Spleen (tissue), 7 donors: ENCODE measurements at regions not wholly inside any gene's neighbourhood (a gene's known extent, or its start where the extent isn't known, plus 50 kb on each side); places are given as distances from the start of the nearest gene placed in this dataset.

Source experiments
- POLR2A ChIP-seq, 3 donors: fragments of 450-650 bp; IDR thresholded peaks; one replicate each; pipeline ENCODE4 v1.5.1; 2017; ENCODE audit warnings: antibody characterized with exemption in 3 of 3, mild to moderate bottlenecking in 1 of 3
- TF ChIP-seq, protein P1 (sequence below), 11 experiments: fragments of 200-600 bp in 7 of 11; fragments of 450-650 bp in 4 of 11; sonication (generic) in 4 of 11; IDR thresholded peaks in 8 of 11; conservative IDR thresholded peaks in 3 of 11; 1 replicate in 7 of 11; 2 replicates in 4 of 11; pipeline versions ENCODE4 v1.4.0 to v1.8.0; 2016 to 2021; ENCODE audit warnings: antibody characterized with exemption in 11 of 11, inconsistent platforms in 4 of 11, mild to moderate bottlenecking in 1 of 11
- donor health status: DM: no; HTN: no; CAD: no; lungs with moderate emphysema.
- donor health status: DM: no; HTN: no; CAD: no.
- donor health status: DM: no; HTN: no; CAD: no.

DNA sequence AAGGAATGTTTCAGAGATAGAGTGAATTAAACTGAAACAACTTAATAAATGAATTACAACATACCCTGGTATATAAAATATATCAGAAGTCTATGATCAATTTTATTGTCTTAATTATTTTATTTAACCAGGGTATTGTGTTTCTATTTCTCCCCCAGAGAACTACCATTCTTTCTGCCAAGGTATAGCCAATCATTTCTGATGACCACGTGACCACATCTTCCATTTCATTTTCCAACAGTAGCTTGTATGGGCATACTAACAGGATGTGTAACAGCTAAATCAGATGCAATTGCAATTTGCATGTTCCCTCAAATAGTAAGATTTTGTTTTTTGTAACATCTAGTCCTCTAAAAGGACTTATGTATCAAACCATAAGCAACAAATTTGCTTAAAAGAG, 123.9 kb upstream of the COL1A2 start:
- TF ChIP-seq, protein P1, sequence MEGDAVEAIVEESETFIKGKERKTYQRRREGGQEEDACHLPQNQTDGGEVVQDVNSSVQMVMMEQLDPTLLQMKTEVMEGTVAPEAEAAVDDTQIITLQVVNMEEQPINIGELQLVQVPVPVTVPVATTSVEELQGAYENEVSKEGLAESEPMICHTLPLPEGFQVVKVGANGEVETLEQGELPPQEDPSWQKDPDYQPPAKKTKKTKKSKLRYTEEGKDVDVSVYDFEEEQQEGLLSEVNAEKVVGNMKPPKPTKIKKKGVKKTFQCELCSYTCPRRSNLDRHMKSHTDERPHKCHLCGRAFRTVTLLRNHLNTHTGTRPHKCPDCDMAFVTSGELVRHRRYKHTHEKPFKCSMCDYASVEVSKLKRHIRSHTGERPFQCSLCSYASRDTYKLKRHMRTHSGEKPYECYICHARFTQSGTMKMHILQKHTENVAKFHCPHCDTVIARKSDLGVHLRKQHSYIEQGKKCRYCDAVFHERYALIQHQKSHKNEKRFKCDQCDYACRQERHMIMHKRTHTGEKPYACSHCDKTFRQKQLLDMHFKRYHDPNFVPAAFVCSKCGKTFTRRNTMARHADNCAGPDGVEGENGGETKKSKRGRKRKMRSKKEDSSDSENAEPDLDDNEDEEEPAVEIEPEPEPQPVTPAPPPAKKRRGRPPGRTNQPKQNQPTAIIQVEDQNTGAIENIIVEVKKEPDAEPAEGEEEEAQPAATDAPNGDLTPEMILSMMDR (IDR thresholded peaks at IDR 0.05 in 8 of 11, conservative IDR thresholded peaks at IDR 0.05 in 3 of 11): no peak
- no peak for TF ChIP-seq POLR2A (IDR thresholded peaks at IDR 0.05)
